OCI-LY7 (cell line): ENCODE measurements at regions not wholly inside any gene's neighbourhood (a gene's known extent, or its start where the extent isn't known, plus 50 kb on each side); places are given as distances from the start of the nearest gene placed in this dataset.

Experiments
- BruUV-seq: library from RNA; stranded (reverse); fragments of 400-500 nt; replicated peaks from 2 replicates; lab custom pipeline; 2021; lab: Mats Ljungman, UMichigan
- CTCF ChIA-PET: fragments of 300-600 bp; sonication (Branson Sonifier 250); formaldehyde crosslinking; loops from one replicate; lab custom pipeline; 2022; ENCODE audit warnings: antibody characterized with exemption; ENCODE audit not compliant: unreplicated experiment; lab: Charles Lee
- POLR2A ChIA-PET: fragments of 300-600 bp; sonication (Branson Sonifier 250); formaldehyde crosslinking; loops from one replicate; lab custom pipeline; 2022; ENCODE audit warnings: antibody characterized with exemption; lab: Charles Lee
- DNase-seq: peaks from one replicate; pipeline ENCODE4 v3.0.0-alpha.2; 2015; ENCODE audit warnings: low spot score
- H2AFZ ChIP-seq: fragments of 200-600 bp; sonication (generic), shearing (Covaris generic); 2 replicates; pipeline ENCODE4 v1.6.1; 2014; ENCODE audit warnings: mild to moderate bottlenecking, antibody characterized with exemption, low read length, moderate library complexity
- H3K27ac ChIP-seq: fragments of 200-600 bp; sonication (generic); 2 replicates; pipeline ENCODE4 v1.5.1; 2014; ENCODE audit warnings: mixed run types, low read depth, mild to moderate bottlenecking, moderate library complexity, low read length, inconsistent platforms; ENCODE audit not compliant: poor library complexity, severe bottlenecking
- H3K36me3 ChIP-seq: fragments of 200-600 bp; sonication (generic); 2 replicates; pipeline ENCODE4 v1.6.1; 2014; ENCODE audit warnings: mild to moderate bottlenecking, antibody characterized with exemption, low read length, moderate library complexity, mixed read lengths; ENCODE audit not compliant: insufficient read depth
- H3K4me1 ChIP-seq: fragments of 200-600 bp; sonication (generic); 2 replicates; pipeline ENCODE4 v1.5.1; 2014; ENCODE audit warnings: mild to moderate bottlenecking, low read length; ENCODE audit not compliant: insufficient read depth, poor library complexity, severe bottlenecking
- H3K4me2 ChIP-seq: fragments of 200-600 bp; sonication (generic); 2 replicates; pipeline ENCODE4 v1.6.1; 2014; ENCODE audit warnings: mild to moderate bottlenecking, low read length
- H3K4me3 ChIP-seq: fragments of 200-600 bp; sonication (generic); 2 replicates; pipeline ENCODE4 v1.5.1; 2014; ENCODE audit warnings: mild to moderate bottlenecking, low read depth, low read length; ENCODE audit not compliant: poor library complexity, severe bottlenecking
- H3K79me2 ChIP-seq: fragments of 200-600 bp; sonication (generic); 2 replicates; pipeline ENCODE4 v1.6.1; 2016; ENCODE audit warnings: low read depth, mild to moderate bottlenecking, low read length, moderate library complexity, mixed read lengths; ENCODE audit not compliant: insufficient read depth
- H3K9me2 ChIP-seq: fragments of 200-600 bp; sonication (generic); 2 replicates; pipeline ENCODE4 v1.6.1; 2016; ENCODE audit warnings: mild to moderate bottlenecking, low read length, mixed read lengths; ENCODE audit not compliant: insufficient read depth
- H3K9me3 ChIP-seq: fragments of 200-600 bp; sonication (generic); 2 replicates; pipeline ENCODE4 v1.6.1; 2014; ENCODE audit warnings: mild to moderate bottlenecking, mixed run types, low read length, mixed read lengths
- H4K20me1 ChIP-seq: fragments of 200-600 bp; sonication (generic); 2 replicates; pipeline ENCODE4 v1.6.1; 2014; ENCODE audit warnings: mild to moderate bottlenecking, antibody characterized with exemption, low read length, moderate library complexity, mixed read lengths; ENCODE audit not compliant: insufficient read depth
- EZH2phosphoT487 ChIP-seq: fragments of 200-600 bp; sonication (generic); IDR thresholded peaks from 2 replicates; pipeline ENCODE4 v1.6.1; 2018; ENCODE audit warnings: low read depth, borderline replicate concordance, mild to moderate bottlenecking, mixed run types, antibody characterized with exemption, low read length, moderate library complexity, mixed read lengths
- intact Hi-C: fragments of 100-400 bp; cut with micrococcal nuclease; formaldehyde crosslinking; loops from one replicate; pipeline ENCODE4 v1.10.0; 2022; ENCODE audit not compliant: unreplicated experiment
- TF ChIP-seq, protein P1 (sequence below): fragments of 200-600 bp; sonication (generic); conservative IDR thresholded peaks from 2 replicates; pipeline ENCODE4 v1.5.1; 2014; ENCODE audit warnings: mild to moderate bottlenecking, antibody characterized with exemption, low read length, moderate library complexity, mixed read lengths

DNA sequence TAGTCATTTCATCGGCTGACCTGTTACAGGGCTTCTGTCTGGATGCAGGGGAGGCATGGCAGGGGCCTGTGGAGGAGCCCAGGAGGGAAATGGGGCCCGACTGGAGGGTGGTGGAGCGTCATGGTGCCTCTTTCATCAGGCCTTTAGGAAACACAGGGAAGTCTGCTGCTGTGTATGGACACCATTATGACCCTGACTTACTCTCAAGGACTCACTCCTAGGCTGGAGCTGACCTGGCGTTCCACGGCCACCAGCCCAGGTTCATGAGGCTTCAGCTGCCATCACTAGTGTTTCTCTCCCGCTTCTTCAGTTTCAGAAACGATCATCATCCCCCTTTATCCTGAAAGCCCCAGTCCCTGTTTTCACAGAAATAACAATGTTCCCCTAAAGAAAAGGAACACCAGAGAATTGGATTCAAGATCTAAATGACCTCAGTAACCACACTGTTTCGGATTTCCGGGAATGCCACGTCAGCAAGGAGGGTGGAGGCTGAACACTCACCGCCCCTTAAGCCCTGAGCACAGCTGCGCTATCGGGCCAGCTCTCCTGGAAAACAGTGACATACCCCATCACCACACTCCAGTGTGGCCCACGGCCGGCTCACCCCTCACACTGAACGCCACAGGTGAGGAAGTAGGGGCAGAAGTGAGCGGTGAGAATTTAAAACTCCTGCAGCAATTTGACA is 67.6 kb downstream of the SOX1 start:
- H3K4me3 ChIP-seq: no peak overlapping the region
- DNase-seq: no peak
- no peaks in the 10 kb centered on the region for H3K36me3 ChIP-seq
- no peak for TF ChIP-seq EZH2phosphoT487
- TF ChIP-seq, protein P1, sequence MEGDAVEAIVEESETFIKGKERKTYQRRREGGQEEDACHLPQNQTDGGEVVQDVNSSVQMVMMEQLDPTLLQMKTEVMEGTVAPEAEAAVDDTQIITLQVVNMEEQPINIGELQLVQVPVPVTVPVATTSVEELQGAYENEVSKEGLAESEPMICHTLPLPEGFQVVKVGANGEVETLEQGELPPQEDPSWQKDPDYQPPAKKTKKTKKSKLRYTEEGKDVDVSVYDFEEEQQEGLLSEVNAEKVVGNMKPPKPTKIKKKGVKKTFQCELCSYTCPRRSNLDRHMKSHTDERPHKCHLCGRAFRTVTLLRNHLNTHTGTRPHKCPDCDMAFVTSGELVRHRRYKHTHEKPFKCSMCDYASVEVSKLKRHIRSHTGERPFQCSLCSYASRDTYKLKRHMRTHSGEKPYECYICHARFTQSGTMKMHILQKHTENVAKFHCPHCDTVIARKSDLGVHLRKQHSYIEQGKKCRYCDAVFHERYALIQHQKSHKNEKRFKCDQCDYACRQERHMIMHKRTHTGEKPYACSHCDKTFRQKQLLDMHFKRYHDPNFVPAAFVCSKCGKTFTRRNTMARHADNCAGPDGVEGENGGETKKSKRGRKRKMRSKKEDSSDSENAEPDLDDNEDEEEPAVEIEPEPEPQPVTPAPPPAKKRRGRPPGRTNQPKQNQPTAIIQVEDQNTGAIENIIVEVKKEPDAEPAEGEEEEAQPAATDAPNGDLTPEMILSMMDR: no peak
- no peaks in the 10 kb centered on the region for H3K4me1 ChIP-seq
- intact Hi-C loops: no loop called here
- H3K9me3 ChIP-seq: no peaks in the 10 kb centered on the region
- H3K9me2 ChIP-seq: no peaks in the 10 kb centered on the region
- no peak overlapping the region for H3K27ac ChIP-seq
- no peaks in the 10 kb centered on the region for H4K20me1 ChIP-seq
- CTCF ChIA-PET: no interaction called here
- BruUV-seq: no TSS peak
- H3K79me2 ChIP-seq: no peaks in the 10 kb centered on the region
- POLR2A ChIA-PET: no interaction called here
- H2AFZ ChIP-seq: no peak overlapping the region
- no peak overlapping the region for H3K4me2 ChIP-seq

DNA sequence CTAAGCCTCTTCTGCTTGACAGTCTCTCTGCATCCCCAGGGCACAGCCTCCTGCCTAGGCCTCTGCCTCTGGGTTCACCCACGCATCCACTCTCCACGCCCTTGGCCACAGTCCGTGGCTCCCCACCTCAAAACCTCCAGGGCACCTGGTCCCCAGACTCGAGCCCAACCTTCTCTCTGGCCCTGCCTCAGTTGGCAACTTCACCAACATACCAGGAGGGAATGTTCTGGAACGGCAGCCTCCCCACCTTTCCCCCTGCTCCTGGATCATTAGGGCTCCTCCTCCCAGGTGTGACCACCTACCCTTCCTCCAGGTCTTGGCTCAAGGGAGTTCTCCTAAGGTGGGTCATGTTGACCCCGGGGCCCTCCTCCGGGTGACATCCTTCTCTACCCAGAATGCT is 69.1 kb downstream of the SOX1 start:
- Histone ChIP-seq H3K4me2 (no peak overlapping the region), H3K79me2 (no peaks in the 10 kb centered on the region), H3K4me1 (no peaks in the 10 kb centered on the region), H3K9me3 (no peaks in the 10 kb centered on the region), H3K4me3 (no peak overlapping the region), H3K36me3 (no peaks in the 10 kb centered on the region), H3K27ac (no peak overlapping the region), H2AFZ (no peak overlapping the region), H4K20me1 (no peaks in the 10 kb centered on the region), H3K9me2 (no peaks in the 10 kb centered on the region)
- ChIA-PET CTCF (no interaction called here), POLR2A (no interaction called here)
- no peak for DNase-seq
- intact Hi-C loops: no loop called here
- TF ChIP-seq, protein P1: no peak
- no peak for TF ChIP-seq EZH2phosphoT487
- BruUV-seq: no TSS peak

DNA sequence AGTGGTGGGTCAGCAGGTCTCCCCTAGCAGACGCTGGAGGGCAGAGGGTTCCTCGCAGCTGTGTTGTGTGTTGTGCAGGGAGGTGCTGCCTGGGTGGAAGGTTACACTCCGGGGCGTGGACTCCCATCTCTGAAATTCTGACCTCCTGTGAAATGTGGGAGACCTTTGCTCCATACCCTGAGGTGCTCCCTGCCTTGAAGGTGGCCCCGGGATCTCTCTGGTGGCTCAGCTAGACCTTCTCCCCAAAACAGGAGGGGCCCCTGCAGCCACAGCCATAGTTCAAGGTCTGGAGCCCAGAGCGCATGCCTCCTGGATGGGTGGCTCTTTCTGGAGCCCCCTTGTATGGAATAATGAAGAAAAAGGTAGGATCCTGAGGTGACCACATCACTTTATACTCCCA is 70.2 kb downstream of the SOX1 start:
- no peaks in the 10 kb centered on the region for H3K79me2 ChIP-seq
- H3K4me3 ChIP-seq: no peak overlapping the region
- no peak for TF ChIP-seq EZH2phosphoT487
- TF ChIP-seq, protein P1: no peak
- CTCF ChIA-PET: no interaction called here
- BruUV-seq: no TSS peak
- H3K9me3 ChIP-seq: no peaks in the 10 kb centered on the region
- POLR2A ChIA-PET: no interaction called here
- H4K20me1 ChIP-seq: no peaks in the 10 kb centered on the region
- intact Hi-C loops: no loop called here
- H3K9me2 ChIP-seq: no peaks in the 10 kb centered on the region
- H3K4me2 ChIP-seq: no peak overlapping the region
- H2AFZ ChIP-seq: no peak overlapping the region
- H3K36me3 ChIP-seq: no peaks in the 10 kb centered on the region
- DNase-seq: no peak
- no peaks in the 10 kb centered on the region for H3K4me1 ChIP-seq
- H3K27ac ChIP-seq: no peak overlapping the region
